DOHH2 (cell line): ENCODE measurements at regions not wholly inside any gene's neighbourhood (a gene's known extent, or its start where the extent isn't known, plus 50 kb on each side); places are given as distances from the start of the nearest gene placed in this dataset.

Experiments
- H3F3A ChIP-seq: fragments of 200-600 bp; sonication (generic), shearing (Covaris generic); 2 replicates; pipeline ENCODE4 v1.6.0; 2016; ENCODE audit warnings: antibody characterized with exemption, mild to moderate bottlenecking; ENCODE audit not compliant: control insufficient read depth, insufficient read depth
- H3K27ac ChIP-seq: fragments of 200-600 bp; sonication (generic); 2 replicates; pipeline ENCODE4 v1.5.1; 2014; ENCODE audit warnings: low read depth, mild to moderate bottlenecking, low read length, moderate library complexity
- H3K27me3 ChIP-seq: fragments of 200-600 bp; sonication (generic); 2 replicates; pipeline ENCODE4 v1.6.1; 2014; ENCODE audit warnings: mild to moderate bottlenecking, low read length, mixed read lengths; ENCODE audit not compliant: control insufficient read depth
- H3K36me3 ChIP-seq: fragments of 200-600 bp; sonication (generic); 2 replicates; pipeline ENCODE4 v1.6.1; 2014; ENCODE audit warnings: mild to moderate bottlenecking, low read length, moderate library complexity, mixed read lengths; ENCODE audit not compliant: control insufficient read depth
- H3K4me1 ChIP-seq: fragments of 200-600 bp; sonication (generic); 2 replicates; pipeline ENCODE4 v1.6.1; 2014; ENCODE audit warnings: mild to moderate bottlenecking, low read length, mixed read lengths; ENCODE audit not compliant: control insufficient read depth
- H3K4me2 ChIP-seq: fragments of 200-600 bp; sonication (generic); 2 replicates; pipeline ENCODE4 v1.6.0; 2014; ENCODE audit warnings: mild to moderate bottlenecking, low read length, moderate library complexity
- H3K4me3 ChIP-seq: fragments of 200-600 bp; sonication (generic); 2 replicates; pipeline ENCODE4 v1.5.1; 2014; ENCODE audit warnings: mild to moderate bottlenecking, low read length, mixed read lengths
- H3K79me2 ChIP-seq: fragments of 200-600 bp; sonication (generic); 2 replicates; pipeline ENCODE4 v1.6.1; 2014; ENCODE audit warnings: mild to moderate bottlenecking, low read length, mixed read lengths; ENCODE audit not compliant: control insufficient read depth
- H3K9me2 ChIP-seq: fragments of 200-600 bp; sonication (generic); replicated peaks from 2 replicates; pipeline ENCODE4 v1.6.1; 2014; ENCODE audit warnings: mild to moderate bottlenecking, low read length, mixed read lengths; ENCODE audit not compliant: control insufficient read depth
- H3K9me3 ChIP-seq: fragments of 200-600 bp; sonication (generic); 2 replicates; pipeline ENCODE4 v1.6.1; 2014; ENCODE audit warnings: antibody characterized with exemption, low read length, mixed read lengths; ENCODE audit not compliant: control insufficient read depth, insufficient read depth
- H4K20me1 ChIP-seq: fragments of 200-600 bp; sonication (generic); 2 replicates; pipeline ENCODE4 v1.6.0; 2014; ENCODE audit warnings: low read depth, mild to moderate bottlenecking, antibody characterized with exemption, low read length, moderate library complexity; ENCODE audit not compliant: control insufficient read depth, insufficient read depth
- EZH2phosphoT487 ChIP-seq: fragments of 200-600 bp; sonication (generic); IDR thresholded peaks from 2 replicates; pipeline ENCODE4 v1.6.1; 2017; ENCODE audit warnings: borderline replicate concordance, mild to moderate bottlenecking, antibody characterized with exemption, low read length, moderate library complexity, mixed read lengths
- TF ChIP-seq, protein P1 (sequence below): fragments of 200-600 bp; sonication (generic); IDR thresholded peaks from one replicate; pipeline ENCODE4 v1.5.1; 2014; ENCODE audit warnings: antibody characterized with exemption, mild to moderate bottlenecking, low read depth, low read length; ENCODE audit not compliant: poor library complexity, severe bottlenecking

DNA sequence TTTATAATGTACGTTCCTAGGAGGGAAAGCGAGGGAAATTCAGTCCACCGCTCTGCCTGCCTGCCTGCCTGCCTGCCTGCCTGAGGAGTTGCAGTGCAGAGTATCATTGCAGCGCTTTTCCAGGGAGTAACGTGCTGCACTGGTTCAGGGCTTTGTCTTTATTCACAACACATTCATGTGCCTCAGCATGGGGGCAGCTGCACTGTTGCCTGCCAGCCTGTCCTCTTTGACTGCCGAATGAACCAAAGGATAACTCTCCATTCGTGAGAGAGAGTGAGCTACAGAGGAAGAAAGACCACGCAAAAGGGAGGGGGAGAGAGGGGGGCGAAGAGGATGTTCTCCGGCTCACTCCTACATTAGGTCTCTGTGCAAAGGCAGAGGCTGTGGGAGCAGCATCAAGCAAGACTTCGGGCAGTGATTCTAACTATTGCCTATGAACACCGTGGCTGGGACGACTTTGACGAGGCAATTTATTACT, 791.2 kb downstream of the MAT2B start:
- no peaks in the 10 kb centered on the region for H3K9me3 ChIP-seq
- H3K27ac ChIP-seq: no peak overlapping the region
- TF ChIP-seq, protein P1, sequence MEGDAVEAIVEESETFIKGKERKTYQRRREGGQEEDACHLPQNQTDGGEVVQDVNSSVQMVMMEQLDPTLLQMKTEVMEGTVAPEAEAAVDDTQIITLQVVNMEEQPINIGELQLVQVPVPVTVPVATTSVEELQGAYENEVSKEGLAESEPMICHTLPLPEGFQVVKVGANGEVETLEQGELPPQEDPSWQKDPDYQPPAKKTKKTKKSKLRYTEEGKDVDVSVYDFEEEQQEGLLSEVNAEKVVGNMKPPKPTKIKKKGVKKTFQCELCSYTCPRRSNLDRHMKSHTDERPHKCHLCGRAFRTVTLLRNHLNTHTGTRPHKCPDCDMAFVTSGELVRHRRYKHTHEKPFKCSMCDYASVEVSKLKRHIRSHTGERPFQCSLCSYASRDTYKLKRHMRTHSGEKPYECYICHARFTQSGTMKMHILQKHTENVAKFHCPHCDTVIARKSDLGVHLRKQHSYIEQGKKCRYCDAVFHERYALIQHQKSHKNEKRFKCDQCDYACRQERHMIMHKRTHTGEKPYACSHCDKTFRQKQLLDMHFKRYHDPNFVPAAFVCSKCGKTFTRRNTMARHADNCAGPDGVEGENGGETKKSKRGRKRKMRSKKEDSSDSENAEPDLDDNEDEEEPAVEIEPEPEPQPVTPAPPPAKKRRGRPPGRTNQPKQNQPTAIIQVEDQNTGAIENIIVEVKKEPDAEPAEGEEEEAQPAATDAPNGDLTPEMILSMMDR: no peak
- no peak for TF ChIP-seq EZH2phosphoT487
- H4K20me1 ChIP-seq: no peaks in the 10 kb centered on the region
- H3K36me3 ChIP-seq: no peaks in the 10 kb centered on the region
- H3K4me3 ChIP-seq: no peak overlapping the region
- no peaks in the 10 kb centered on the region for H3K9me2 ChIP-seq
- no peaks in the 10 kb centered on the region for H3K27me3 ChIP-seq
- H3K79me2 ChIP-seq: no peaks in the 10 kb centered on the region
- H3K4me2 ChIP-seq: no peak overlapping the region
- no peaks in the 10 kb centered on the region for H3F3A ChIP-seq
- H3K4me1 ChIP-seq: no peaks in the 10 kb centered on the region

DNA sequence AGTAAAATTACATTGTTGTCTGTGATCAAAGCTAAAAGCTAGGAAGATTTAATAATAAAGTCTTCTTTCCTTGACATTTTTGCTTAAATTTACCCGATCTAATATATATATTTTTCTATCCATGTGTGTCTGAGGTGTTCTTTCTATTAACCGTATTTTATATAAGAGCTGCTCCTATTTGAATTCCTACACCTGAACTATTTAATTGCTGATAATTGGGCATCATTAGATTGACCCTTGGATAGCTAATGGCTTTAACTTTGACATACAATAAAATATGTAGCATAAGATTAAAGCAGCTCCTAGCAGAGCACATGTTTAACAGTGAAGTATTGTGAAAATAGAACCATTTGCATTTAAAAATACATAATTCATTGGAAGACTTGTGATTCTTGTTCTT, 792.7 kb downstream of the MAT2B start:
- no peak overlapping the region for H3K4me3 ChIP-seq
- H3K27me3 ChIP-seq: no peaks in the 10 kb centered on the region
- no peaks in the 10 kb centered on the region for H3K79me2 ChIP-seq
- no peaks in the 10 kb centered on the region for H3K9me2 ChIP-seq
- H3K9me3 ChIP-seq: no peaks in the 10 kb centered on the region
- H4K20me1 ChIP-seq: no peaks in the 10 kb centered on the region
- H3F3A ChIP-seq: no peaks in the 10 kb centered on the region
- no peak overlapping the region for H3K4me2 ChIP-seq
- no peaks in the 10 kb centered on the region for H3K4me1 ChIP-seq
- no peaks in the 10 kb centered on the region for H3K36me3 ChIP-seq
- no peak overlapping the region for H3K27ac ChIP-seq
- TF ChIP-seq EZH2phosphoT487: no peak
- TF ChIP-seq, protein P1: no peak

DNA sequence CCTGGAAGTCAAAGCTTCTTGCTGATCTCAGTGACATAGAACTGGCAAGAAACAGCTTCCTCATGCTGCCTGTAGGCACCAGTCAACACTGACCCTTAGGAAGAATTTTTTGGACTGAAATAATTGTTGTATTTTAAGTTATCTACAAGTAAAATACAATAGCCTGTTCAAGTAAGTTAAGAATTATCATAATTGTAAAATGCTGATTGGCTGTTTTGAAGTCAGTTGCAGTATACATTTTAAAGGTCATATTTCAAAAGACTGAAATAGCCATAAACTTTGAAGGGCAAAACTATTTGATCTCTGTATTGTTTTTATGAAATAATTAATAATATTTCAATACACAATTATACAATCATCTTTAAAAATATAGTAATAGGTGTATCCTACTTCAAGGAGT, 794.9 kb downstream of the MAT2B start:
- no peaks in the 10 kb centered on the region for H3K9me3 ChIP-seq
- no peak overlapping the region for H3K4me2 ChIP-seq
- TF ChIP-seq, protein P1: no peak
- no peak for TF ChIP-seq EZH2phosphoT487

DNA sequence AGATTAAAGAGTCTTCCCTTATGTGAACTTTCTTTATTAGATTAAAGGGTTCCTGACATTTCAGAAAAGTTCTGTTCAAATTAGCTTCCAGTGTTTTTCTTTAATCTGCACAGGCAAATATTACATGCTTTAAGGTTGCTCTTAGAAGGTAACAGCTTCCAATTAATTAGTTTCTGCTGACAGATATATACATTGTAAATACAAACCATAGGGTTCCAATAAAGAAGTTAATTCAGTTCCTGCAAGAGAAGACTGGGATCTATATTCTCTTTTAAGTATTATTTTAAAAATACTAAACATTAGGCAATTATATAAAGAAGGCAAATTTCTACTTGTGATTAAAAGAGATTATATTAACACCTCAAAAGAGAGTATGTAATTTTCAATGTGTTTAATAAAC, 795.7 kb downstream of the MAT2B start:
- H3K4me2 ChIP-seq: no peak overlapping the region
- no peaks in the 10 kb centered on the region for H3K9me2 ChIP-seq
- H3K27ac ChIP-seq: no peak overlapping the region
- H3F3A ChIP-seq: no peaks in the 10 kb centered on the region
- TF ChIP-seq, protein P1: no peak
- TF ChIP-seq EZH2phosphoT487: no peak
- no peaks in the 10 kb centered on the region for H3K27me3 ChIP-seq
- no peaks in the 10 kb centered on the region for H3K9me3 ChIP-seq
- H3K4me3 ChIP-seq: no peak overlapping the region
- H3K36me3 ChIP-seq: no peaks in the 10 kb centered on the region
- H3K4me1 ChIP-seq: no peaks in the 10 kb centered on the region
- H3K79me2 ChIP-seq: no peaks in the 10 kb centered on the region
- H4K20me1 ChIP-seq: no peaks in the 10 kb centered on the region

More for the DNA sequence above, 794.9 kb downstream of the MAT2B start:
- Histone ChIP-seq H3K9me2 (no peaks in the 10 kb centered on the region), H3K4me1 (no peaks in the 10 kb centered on the region), H3F3A (no peaks in the 10 kb centered on the region), H3K27me3 (no peaks in the 10 kb centered on the region), H3K79me2 (no peaks in the 10 kb centered on the region), H3K4me3 (no peak overlapping the region), H3K27ac (no peak overlapping the region), H4K20me1 (no peaks in the 10 kb centered on the region), H3K36me3 (no peaks in the 10 kb centered on the region)
